HG02588 (cell line): ENCODE measurements at regions not wholly inside any gene's neighbourhood (a gene's known extent, or its start where the extent isn't known, plus 50 kb on each side); places are given as distances from the start of the nearest gene placed in this dataset.

Source experiments
- ATAC-seq: cut with Tn5 transposase; IDR thresholded peaks from one replicate; pipeline ENCODE4 v1.9.1; 2021; ENCODE audit warnings: mild to moderate bottlenecking, moderate library complexity; ENCODE audit not compliant: unreplicated experiment

GRCh38 chr3:21142949-21143348, 608.1 kb downstream of the ZNF385D start:
- no peak for ATAC-seq

DNA sequence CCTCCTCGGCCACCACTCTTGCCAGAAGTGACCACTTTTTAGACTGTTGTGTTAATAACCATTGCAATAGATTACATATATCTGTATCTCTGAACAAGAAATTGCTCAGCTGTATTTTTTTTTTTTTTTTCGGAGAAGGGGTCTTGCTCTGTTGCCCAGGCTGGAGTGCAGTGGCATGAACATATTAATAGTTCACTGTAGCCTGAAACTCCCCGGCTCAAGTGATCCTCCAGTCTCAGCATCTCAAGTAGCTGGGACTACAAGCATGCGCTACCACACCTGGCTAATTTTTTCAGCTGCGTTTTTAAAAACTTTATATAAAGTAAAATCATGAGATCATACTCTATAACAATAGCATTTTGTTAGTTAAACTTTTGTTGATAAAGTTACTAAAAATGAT, 609.0 kb downstream of the ZNF385D start:
- no peak for ATAC-seq

DNA sequence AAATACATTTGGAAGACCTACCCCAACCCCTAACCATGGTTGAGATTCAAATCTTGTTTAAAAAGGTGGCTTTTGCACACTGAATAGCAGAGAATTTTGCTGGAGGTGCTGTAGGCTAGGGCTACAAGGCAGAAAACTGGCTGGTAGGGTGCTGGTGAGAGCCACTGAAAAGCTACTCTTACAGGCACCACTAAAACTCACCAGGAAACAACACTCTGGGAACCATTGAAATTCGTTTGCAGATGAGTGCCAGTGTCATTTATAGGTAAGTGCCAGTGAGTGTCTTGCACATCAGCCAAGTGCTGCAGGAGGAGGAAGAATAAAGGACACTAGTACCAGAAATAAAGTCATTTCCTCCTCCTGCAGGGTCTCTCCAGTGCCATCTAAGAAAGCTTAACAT, 610.2 kb downstream of the ZNF385D start:
- ATAC-seq, result no peak

GRCh38 chr3:21138085-21138484, 612.9 kb downstream of the ZNF385D start:
- no peak for ATAC-seq

DNA sequence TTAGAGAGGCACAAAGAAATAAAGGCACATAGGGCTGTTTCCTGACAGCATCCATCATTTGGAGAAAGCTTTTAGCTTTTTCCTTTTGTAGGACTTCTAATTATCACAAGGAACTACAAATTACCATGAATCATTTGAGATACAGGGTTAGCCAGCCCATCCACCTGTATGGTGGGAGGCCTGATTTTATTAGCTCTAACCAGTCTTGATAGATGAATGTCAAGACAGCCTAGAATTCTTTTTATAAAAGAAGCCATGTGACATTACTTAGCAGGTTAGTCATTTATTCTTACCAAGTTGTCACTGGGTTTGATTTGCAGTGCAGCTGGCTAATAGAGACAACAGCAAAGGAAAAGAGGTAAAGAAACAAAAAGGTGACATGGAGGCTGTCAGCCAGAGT, 618.1 kb downstream of the ZNF385D start:
- ATAC-seq, result no peak

GRCh38 chr3:21120826-21121225, 630.2 kb downstream of the ZNF385D start:
- ATAC-seq, result no peak

GRCh38 chr3:21117370-21117769, 633.6 kb downstream of the ZNF385D start:
- ATAC-seq, result no peak

DNA sequence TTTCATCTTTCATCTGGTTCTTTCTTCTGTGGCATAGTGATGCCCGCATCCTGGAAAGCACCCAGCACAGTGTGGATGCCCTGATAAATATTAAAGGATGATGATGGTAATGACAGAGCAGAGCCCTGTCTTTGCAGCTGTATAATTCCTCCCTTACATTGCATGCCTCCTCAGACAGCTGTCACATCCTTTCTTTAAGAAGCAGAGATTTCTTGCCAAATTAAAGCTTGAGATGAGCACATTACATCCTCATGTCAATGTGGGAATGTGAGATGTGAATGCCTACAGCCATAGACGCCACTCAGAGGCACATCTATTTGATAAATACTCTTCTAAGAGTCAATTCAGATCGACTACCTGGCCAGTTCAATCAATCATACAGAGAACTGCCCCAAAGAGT, 642.0 kb downstream of the ZNF385D start:
- no peak for ATAC-seq

- ATAC-seq, result no peak
Observed at GRCh38 chr3:21105784-21106183, 645.2 kb downstream of the ZNF385D start.

GRCh38 chr3:21100656-21101359, 650.2 kb downstream of the ZNF385D start:
- ATAC-seq, result no peak

DNA sequence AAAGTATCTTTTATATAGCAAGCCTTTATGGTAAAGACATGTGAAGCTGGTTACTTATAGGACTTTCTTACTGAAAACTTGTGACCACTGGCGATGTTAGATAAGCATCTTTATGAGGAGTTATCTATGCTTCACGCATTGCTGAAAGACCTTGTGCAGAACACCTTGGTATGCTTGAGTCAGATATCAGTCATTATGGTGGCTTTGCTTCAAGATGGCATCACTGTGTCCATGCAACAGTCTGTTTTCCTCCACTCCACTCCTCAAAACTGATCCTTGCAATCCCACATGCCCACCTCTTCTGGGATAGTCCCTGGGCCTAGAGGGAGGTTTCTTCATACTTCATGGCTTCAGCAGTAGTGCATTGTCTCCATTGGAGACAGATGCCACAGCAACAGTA, 656.3 kb downstream of the ZNF385D start:
- ATAC-seq, result no peak

- no peak for ATAC-seq
Observed at GRCh38 chr3:21073561-21073960, 677.4 kb downstream of the ZNF385D start.

- ATAC-seq, result no peak
Observed at GRCh38 chr3:21067031-21067813, 683.8 kb downstream of the ZNF385D start.

DNA sequence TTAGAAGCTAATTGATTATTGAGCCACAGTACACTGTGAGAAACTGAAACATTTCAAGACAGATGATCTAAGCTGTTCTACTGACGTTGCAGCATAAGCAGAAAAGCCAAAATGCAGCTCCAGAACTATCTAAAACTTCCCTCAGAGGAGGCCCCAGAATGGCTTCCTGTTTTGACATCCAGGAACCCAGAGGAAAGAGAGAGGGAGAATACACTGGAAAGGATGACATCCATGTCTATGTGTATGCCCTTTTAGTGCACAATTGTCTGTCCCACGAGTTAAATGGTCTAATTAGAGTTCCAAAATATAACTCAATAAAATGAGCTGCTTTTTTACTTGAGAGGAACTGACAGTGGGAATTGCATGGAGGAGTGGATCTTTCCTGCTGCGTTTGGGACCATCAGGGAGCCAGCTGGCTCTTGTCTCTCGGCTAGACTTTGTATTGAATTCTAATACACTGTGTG, 688.1 kb downstream of the ZNF385D start:
- no peak for ATAC-seq

GRCh38 chr3:21059404-21059803, 691.6 kb downstream of the ZNF385D start:
- ATAC-seq, result no peak

GRCh38 chr3:21056293-21056692, 694.7 kb downstream of the ZNF385D start:
- no peak for ATAC-seq

- ATAC-seq, result no peak
Observed at GRCh38 chr3:21055015-21055414, 696.0 kb downstream of the ZNF385D start.

- ATAC-seq, result no peak
Observed at GRCh38 chr3:21054064-21054463, 696.9 kb downstream of the ZNF385D start.

GRCh38 chr3:21049334-21050062, 701.5 kb downstream of the ZNF385D start:
- ATAC-seq, result no peak

DNA sequence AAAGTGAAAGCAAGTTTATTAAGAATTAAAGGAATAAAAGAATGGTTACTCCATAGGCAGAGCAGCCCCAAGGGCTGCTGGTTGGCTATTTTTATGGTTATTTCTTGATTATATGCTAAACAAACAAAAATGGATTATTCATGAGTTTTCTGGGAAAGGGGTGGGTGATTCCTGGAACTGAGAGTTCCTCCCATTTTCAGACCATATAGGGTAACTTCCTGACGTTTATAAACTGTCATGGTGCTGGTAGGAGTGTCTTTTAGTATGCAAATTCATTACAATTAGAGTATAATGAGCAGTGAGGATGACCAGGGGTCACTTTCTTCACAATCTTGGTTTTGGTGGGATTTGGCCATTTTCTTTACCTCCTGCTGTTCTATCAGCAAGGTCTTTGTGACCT, 707.9 kb downstream of the ZNF385D start:
- ATAC-seq, result no peak

- ATAC-seq, result no peak
Observed at GRCh38 chr3:21042184-21042583, 708.8 kb downstream of the ZNF385D start.

DNA sequence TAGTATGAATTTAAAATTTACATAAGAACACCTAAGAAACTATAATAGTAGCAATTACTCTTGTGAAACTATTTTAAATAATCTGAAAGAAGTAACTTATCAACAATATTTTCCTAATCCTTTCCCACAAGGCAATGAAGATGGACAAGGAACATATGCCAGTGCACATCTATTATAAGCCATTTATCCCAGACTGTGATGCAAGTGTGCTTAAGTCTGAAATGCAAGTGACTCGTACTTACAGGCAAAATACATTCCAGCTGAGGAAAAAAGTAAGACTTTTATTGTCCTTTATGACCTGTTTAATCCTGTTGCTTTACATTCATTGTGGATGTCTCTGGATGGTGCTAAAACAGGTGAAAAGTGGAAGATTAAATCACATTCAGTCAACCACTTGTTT, 709.4 kb downstream of the ZNF385D start:
- no peak for ATAC-seq
